Naive thymus-derived CD4-positive, alpha-beta T cell (primary cell): ENCODE measurements at regions not wholly inside any gene's neighbourhood (a gene's known extent, or its start where the extent isn't known, plus 50 kb on each side); places are given as distances from the start of the nearest gene placed in this dataset.

Experiments used
- ATAC-seq: fragments of 150-1000 bp; cut with Tn5 transposase; 2 replicates; pipeline ENCODE4 v1.10.0; 2021; ENCODE audit warnings: mild to moderate bottlenecking, moderate library complexity
- CTCF ChIA-PET: fragments of 350-600 bp; sonication (Branson Sonifier 250); formaldehyde crosslinking; loops from one replicate; lab custom pipeline; 2021; ENCODE audit warnings: antibody characterized with exemption; lab: Charles Lee
- POLR2A ChIA-PET: fragments of 350-600 bp; sonication (Branson Sonifier 250); formaldehyde crosslinking; loops from one replicate; lab custom pipeline; 2021; ENCODE audit warnings: antibody characterized with exemption, inconsistent platforms; lab: Charles Lee
- DNase-seq, 9 donors: peaks; one replicate each; pipeline versions ENCODE4 v3.0.0 to v3.0.0-alpha.2; 2020 to 2022; ENCODE audit warnings: mixed read lengths in 1 of 9
- H3K27ac ChIP-seq: one replicate; pipeline ENCODE4 v1.7.0; 2013; ENCODE audit warnings: mild to moderate bottlenecking, low read depth, low read length, moderate library complexity
- H3K27me3 ChIP-seq, 2 donors: one replicate each; pipeline ENCODE4 v1.7.0; 2013; ENCODE audit warnings: low read length in 2 of 2, mild to moderate bottlenecking in 2 of 2, moderate library complexity in 2 of 2; ENCODE audit not compliant: control insufficient read depth in 2 of 2, insufficient read depth in 2 of 2
- H3K36me3 ChIP-seq, 3 experiments: 1 replicate in 2 of 3; 2 replicates in 1 of 3; pipeline ENCODE4 v1.7.0; 2013; ENCODE audit warnings: low read length in 3 of 3, mild to moderate bottlenecking in 3 of 3, moderate library complexity in 1 of 3; ENCODE audit not compliant: insufficient read depth in 3 of 3, control insufficient read depth in 2 of 3
- H3K4me1 ChIP-seq, 2 donors: one replicate each; pipeline ENCODE4 v1.7.0; 2013; ENCODE audit warnings: low read length in 2 of 2, mild to moderate bottlenecking in 2 of 2, moderate library complexity in 1 of 2; ENCODE audit not compliant: control insufficient read depth in 2 of 2, insufficient read depth in 2 of 2
- H3K4me3 ChIP-seq: 2 replicates; pipeline ENCODE4 v1.7.0; 2013; ENCODE audit warnings: mild to moderate bottlenecking, low read length
- H3K9me3 ChIP-seq, 3 experiments: 1 replicate in 2 of 3; 2 replicates in 1 of 3; pipeline ENCODE4 v1.7.0; 2013; ENCODE audit warnings: low read length in 3 of 3; ENCODE audit not compliant: control insufficient read depth in 2 of 3
- H3K27ac Mint-ChIP-seq, 9 donors: one replicate each; pipeline ENCODE4 v1.8.0; 2020 to 2022; ENCODE audit warnings: mixed read lengths in 9 of 9, mild to moderate bottlenecking in 8 of 9, moderate library complexity in 5 of 9, inconsistent platforms in 2 of 9
- H3K27me3 Mint-ChIP-seq, 5 donors: one replicate each; pipeline ENCODE4 v1.8.0; 2021 to 2022; ENCODE audit warnings: mixed read lengths in 5 of 5, mild to moderate bottlenecking in 1 of 5
- H3K36me3 Mint-ChIP-seq, 5 donors: one replicate each; pipeline ENCODE4 v1.8.0; 2020 to 2022; ENCODE audit warnings: mixed read lengths in 5 of 5, mild to moderate bottlenecking in 3 of 5, inconsistent platforms in 1 of 5
- H3K4me1 Mint-ChIP-seq, 7 donors: one replicate each; pipeline ENCODE4 v1.8.0; 2020 to 2022; ENCODE audit warnings: mixed read lengths in 7 of 7, mild to moderate bottlenecking in 3 of 7, inconsistent platforms in 1 of 7
- H3K4me3 Mint-ChIP-seq, 10 donors: one replicate each; pipeline ENCODE4 v1.8.0; 2020 to 2022; ENCODE audit warnings: mild to moderate bottlenecking in 10 of 10, mixed read lengths in 10 of 10, moderate library complexity in 6 of 10, inconsistent platforms in 2 of 10
- H3K9me3 Mint-ChIP-seq, 11 donors: one replicate each; pipeline ENCODE4 v1.8.0; 2020 to 2022; ENCODE audit warnings: mixed read lengths in 11 of 11, mild to moderate bottlenecking in 4 of 11, inconsistent platforms in 1 of 11, moderate library complexity in 1 of 11
- intact Hi-C, 2 donors: fragments of 100-400 bp; cut with micrococcal nuclease; formaldehyde crosslinking; loops; one replicate each; pipeline ENCODE4 v1.15.1; 2023

DNA sequence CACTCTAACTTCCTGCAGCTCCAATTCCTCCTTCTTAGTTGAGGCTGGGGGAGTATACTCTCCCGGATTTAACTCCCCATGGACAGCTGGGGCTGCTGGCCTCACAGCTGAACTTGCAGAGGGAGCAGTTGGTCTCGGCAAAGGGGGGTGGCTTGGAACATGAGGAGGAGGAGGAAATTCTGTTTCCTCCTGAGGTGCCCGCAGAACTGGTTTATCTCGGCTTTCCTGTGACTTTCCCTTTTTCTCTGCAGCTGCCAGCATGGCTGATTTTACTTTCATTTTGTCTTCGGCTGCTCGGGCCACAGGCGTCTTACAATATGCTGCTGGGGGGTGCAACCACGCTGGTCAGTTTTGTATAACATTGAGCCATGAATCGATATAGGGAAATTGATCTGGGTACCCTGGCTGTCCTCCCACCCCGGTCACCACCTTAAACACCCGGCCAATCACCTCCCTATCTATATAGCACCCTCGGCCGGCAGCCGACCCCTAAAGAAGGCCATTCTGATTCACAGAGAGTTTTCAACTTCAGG is 1317.6 kb downstream of the TMEM121 start:
- H3K4me1 ChIP-seq, result peaks cover 0 to 3% of the 10 kb centered on the region in 2 donors
- peaks cover 0 to 10% (median 0%) of the 10 kb centered on the region in 3 experiments for H3K36me3 ChIP-seq
- CTCF ChIA-PET, result interaction anchor here (1.4 to 5.2 kb wide), 2 partner anchors 30 to 32 kb away, joined by 3 to 35 read pairs; no protein-coding TSS in a partner anchor
- Mint-ChIP-seq H3K27ac (peak overlapping the region; percentile 74 to 98 (median 96)), H3K36me3 (no peaks in the 10 kb centered on the region), H3K4me1 (peaks cover 27 to 56% (median 37%) of the 10 kb centered on the region in 7 donors), H3K4me3 (peak overlapping the region; percentile 81 to 99 (median 96)), H3K9me3 (peaks cover 0 to 2% (median 0%) of the 10 kb centered on the region in 11 donors), H3K27me3 (peaks cover 0 to 33% (median 0%) of the 10 kb centered on the region in 5 donors)
- H3K9me3 ChIP-seq, result no peaks in the 10 kb centered on the region
- POLR2A ChIA-PET, result interaction anchor here (0.8 to 2.0 kb wide), 2 partner anchors 28 to 54 kb away, joined by 3 to 6 read pairs; no protein-coding TSS in a partner anchor
- peak overlapping the region; percentile 85 for H3K27ac ChIP-seq
- intact Hi-C loops, result loop anchor here in 1 of 2 donors (2.0 kb wide), 1 partner anchor 29 kb away; no protein-coding TSS in a partner anchor
- DNase-seq (peak in 7 of 9 donors; percentile 26 to 47 (median 37)), ATAC-seq (peak; percentile 34)
- H3K27me3 ChIP-seq, result no peaks in the 10 kb centered on the region
- H3K4me3 ChIP-seq, result peak overlapping the region; percentile 92

DNA sequence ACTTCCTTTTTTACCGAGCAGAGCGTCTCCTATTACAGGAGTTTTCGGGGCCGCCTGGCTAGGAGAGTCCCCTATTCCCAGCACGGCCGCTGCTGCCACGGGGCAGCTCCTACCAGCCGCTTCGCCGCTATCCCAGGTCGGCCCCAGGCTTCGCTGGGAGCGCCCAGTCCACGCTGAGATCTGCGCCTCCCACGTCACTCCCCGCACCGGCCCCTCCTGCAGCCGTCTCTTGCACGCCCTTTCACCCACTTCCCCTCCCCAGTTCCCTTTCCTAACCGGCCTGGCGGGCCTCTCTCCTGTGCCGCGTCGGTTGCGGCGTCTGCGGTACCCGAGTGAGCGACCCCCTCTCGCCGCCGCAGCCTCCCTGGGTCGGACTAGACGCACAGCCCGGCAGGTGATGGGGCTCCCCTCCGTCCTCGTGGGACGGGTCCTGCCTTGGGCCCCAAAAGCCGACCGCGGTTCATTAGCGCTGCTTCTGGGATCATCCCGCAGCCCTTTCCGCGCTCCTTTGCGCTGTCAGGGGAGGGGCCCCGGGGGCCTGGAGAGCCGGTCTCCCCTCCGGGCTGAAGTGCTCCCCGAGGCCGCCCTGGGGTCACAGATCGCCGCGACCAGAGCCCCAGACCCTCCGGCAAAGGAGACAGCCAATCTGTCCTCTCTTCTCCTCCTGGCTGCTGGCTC is 1318.4 kb downstream of the TMEM121 start:
- CTCF ChIA-PET, result interaction anchor here (1.3 to 5.2 kb wide), 2 partner anchors 28 to 29 kb away, joined by 10 to 35 read pairs; no protein-coding TSS in a partner anchor
- intact Hi-C loops, result loop anchor here (1.0 to 2.0 kb wide), 2 partner anchors 28 to 29 kb away; no protein-coding TSS in a partner anchor
- H3K9me3 Mint-ChIP-seq, result peaks cover 0 to 2% (median 0%) of the 10 kb centered on the region in 11 donors
- Histone ChIP-seq H3K4me1 (peaks cover 0 to 3% of the 10 kb centered on the region in 2 donors), H3K36me3 (peaks cover 0 to 10% (median 0%) of the 10 kb centered on the region in 3 experiments), H3K27ac (peak overlapping the region; percentile 85), H3K4me3 (peak overlapping the region; percentile 92), H3K27me3 (no peaks in the 10 kb centered on the region), H3K9me3 (no peaks in the 10 kb centered on the region)
- H3K27ac Mint-ChIP-seq, result peak overlapping the region; percentile 74 to 98 (median 96)
- H3K27me3 Mint-ChIP-seq, result peaks cover 0 to 33% (median 0%) of the 10 kb centered on the region in 5 donors
- no peaks in the 10 kb centered on the region for H3K36me3 Mint-ChIP-seq
- DNase-seq (peak; percentile 49 to 78 (median 70)), ATAC-seq (peak; percentile 89)
- H3K4me3 Mint-ChIP-seq, result peak overlapping the region; percentile 81 to 99 (median 96)
- POLR2A ChIA-PET, result interaction anchor here (0.9 to 2.0 kb wide), 3 partner anchors 27 to 166 kb away, joined by 3 to 6 read pairs (median 3); no protein-coding TSS in a partner anchor
- peaks cover 27 to 56% (median 37%) of the 10 kb centered on the region in 7 donors for H3K4me1 Mint-ChIP-seq

DNA sequence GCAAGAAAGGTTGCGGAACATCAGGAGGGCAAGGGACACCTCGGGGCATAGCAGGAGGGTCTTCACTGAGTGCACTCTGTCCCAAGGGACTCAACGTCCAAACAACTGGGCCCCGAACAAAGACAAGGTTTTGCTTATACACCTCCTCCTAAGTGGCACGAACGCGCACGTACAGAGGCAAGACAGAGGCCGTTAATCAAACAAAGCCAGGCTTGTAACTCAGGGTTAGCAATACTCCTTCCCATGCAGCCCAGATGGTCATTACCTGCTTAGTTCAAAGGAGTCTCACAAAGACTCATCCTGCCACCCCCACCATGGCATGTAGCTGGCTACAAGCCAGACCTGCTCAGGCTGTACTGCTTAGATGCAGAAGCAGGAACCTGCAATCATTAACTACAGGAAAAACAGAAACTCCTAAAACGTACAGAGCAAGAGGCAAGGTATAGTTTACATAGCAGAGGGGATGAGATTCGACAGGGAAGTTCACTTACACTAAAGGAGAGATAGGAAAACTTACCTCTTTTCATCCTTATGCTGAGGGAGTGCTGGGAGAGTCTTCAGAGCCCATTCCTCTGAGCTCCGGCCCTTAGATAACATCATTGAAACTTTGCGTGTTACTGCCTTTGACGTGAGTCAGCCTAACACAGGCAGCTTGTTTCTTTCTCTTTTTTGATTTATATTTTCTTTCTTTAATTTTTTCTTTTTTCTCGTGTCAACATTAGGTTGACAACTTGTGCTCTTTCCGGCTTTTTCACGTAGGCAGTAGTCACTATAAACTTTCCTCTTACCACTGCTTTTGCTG is 1319.1 kb downstream of the TMEM121 start:
- ChIA-PET CTCF (interaction anchor here (1.3 kb wide), 1 partner anchor 27 kb away, joined by 10 read pairs; no protein-coding TSS in a partner anchor), POLR2A (interaction anchor here (0.9 to 1.3 kb wide), 2 partner anchors 27 to 167 kb away, joined by 3 read pairs; no protein-coding TSS in a partner anchor)
- no peaks in the 10 kb centered on the region for H3K27me3 ChIP-seq
- peak overlapping the region; percentile 85 for H3K27ac ChIP-seq
- H3K36me3 Mint-ChIP-seq, result no peaks in the 10 kb centered on the region
- H3K36me3 ChIP-seq, result peaks cover 0 to 10% (median 0%) of the 10 kb centered on the region in 3 experiments
- peaks cover 0 to 30% (median 0%) of the 10 kb centered on the region in 5 donors for H3K27me3 Mint-ChIP-seq
- no peaks in the 10 kb centered on the region for H3K9me3 ChIP-seq
- H3K4me3 Mint-ChIP-seq, result peak overlapping the region; percentile 56 to 99 (median 96)
- H3K4me3 ChIP-seq, result peak overlapping the region; percentile 92
- intact Hi-C loops, result loop anchor here (1.0 to 2.0 kb wide), 2 partner anchors 27 to 28 kb away; no protein-coding TSS in a partner anchor
- peak; percentile 43 for ATAC-seq
- H3K9me3 Mint-ChIP-seq, result peaks cover 0 to 2% (median 0%) of the 10 kb centered on the region in 11 donors
- peak overlapping the region; percentile 40 to 98 (median 95) for H3K27ac Mint-ChIP-seq
- DNase-seq, result peak in 7 of 9 donors; percentile 36 to 64 (median 53)
- H3K4me1 Mint-ChIP-seq, result peaks cover 24 to 51% (median 37%) of the 10 kb centered on the region in 7 donors
- H3K4me1 ChIP-seq, result peaks cover 0 to 3% of the 10 kb centered on the region in 2 donors

DNA sequence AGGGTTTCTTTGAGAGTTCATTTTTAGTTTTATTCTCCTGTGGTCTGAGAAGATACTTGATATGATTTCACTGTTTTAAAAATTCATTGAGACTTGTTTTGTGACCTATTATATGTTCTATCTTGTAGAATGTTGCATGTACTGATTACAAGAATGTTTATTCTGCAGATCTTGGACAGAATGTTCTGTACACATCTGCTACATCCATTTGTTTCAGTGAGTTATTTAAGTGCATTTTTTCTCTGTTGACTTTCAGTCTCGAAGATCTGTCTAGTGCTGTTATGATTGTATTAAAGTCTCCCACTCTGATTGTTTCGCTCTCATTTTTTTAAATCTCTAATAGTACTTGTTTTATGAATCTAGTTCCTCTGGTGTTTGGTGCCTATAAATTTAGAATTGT is 1319.8 kb downstream of the TMEM121 start:
- Mint-ChIP-seq H3K4me3 (peak overlapping the region in 9 of 10 donors; percentile 81 to 99 (median 96)), H3K27ac (peak overlapping the region in 8 of 9 donors; percentile 76 to 98 (median 95)), H3K36me3 (no peaks in the 10 kb centered on the region), H3K27me3 (peaks cover 0 to 30% (median 0%) of the 10 kb centered on the region in 5 donors), H3K9me3 (peaks cover 0 to 2% (median 0%) of the 10 kb centered on the region in 11 donors), H3K4me1 (peaks cover 23 to 46% (median 37%) of the 10 kb centered on the region in 7 donors)
- Histone ChIP-seq H3K27me3 (no peaks in the 10 kb centered on the region), H3K9me3 (no peaks in the 10 kb centered on the region), H3K4me1 (peaks cover 0 to 3% of the 10 kb centered on the region in 2 donors), H3K4me3 (no peak overlapping the region), H3K27ac (no peak overlapping the region), H3K36me3 (peaks cover 0 to 10% (median 0%) of the 10 kb centered on the region in 3 experiments)
- ATAC-seq, result no peak
- ChIA-PET POLR2A (interaction anchor here (1.3 kb wide), 1 partner anchor 26 kb away, joined by 3 read pairs; no protein-coding TSS in a partner anchor), CTCF (interaction anchor here (1.3 to 4.0 kb wide), 2 partner anchors 27 kb away, joined by 10 to 20 read pairs; no protein-coding TSS in a partner anchor)
- intact Hi-C loops, result no loop called here
- no peak for DNase-seq

GRCh38 chr14:106848330-106849121 is 1322.1 kb downstream of the TMEM121 start:
- Mint-ChIP-seq H3K4me3 (no peak overlapping the region), H3K27ac (peak overlapping the region in 1 of 9 donors; percentile 1)

More at GRCh38 chr14:106848330-106849121, 1322.1 kb downstream of the TMEM121 start:
- ChIA-PET CTCF (interaction anchor here (0.6 to 4.0 kb wide), 2 partner anchors 24 to 189 kb away, joined by 3 to 20 read pairs; no protein-coding TSS in a partner anchor), POLR2A (no interaction called here)
- H3K27me3 Mint-ChIP-seq, result peaks cover 0 to 25% (median 0%) of the 10 kb centered on the region in 5 donors
- H3K27me3 ChIP-seq, result no peaks in the 10 kb centered on the region
- no peaks in the 10 kb centered on the region for H3K9me3 Mint-ChIP-seq
- H3K36me3 Mint-ChIP-seq, result no peaks in the 10 kb centered on the region
- H3K4me1 ChIP-seq, result peaks cover 0 to 3% of the 10 kb centered on the region in 2 donors
- peaks cover 0 to 10% (median 0%) of the 10 kb centered on the region in 3 experiments for H3K36me3 ChIP-seq
- intact Hi-C loops, result no loop called here
- DNase-seq (no peak), ATAC-seq (no peak)
- no peaks in the 10 kb centered on the region for H3K9me3 ChIP-seq
- peaks cover 17 to 36% (median 27%) of the 10 kb centered on the region in 7 donors for H3K4me1 Mint-ChIP-seq
- H3K4me3 ChIP-seq, result no peak overlapping the region
- no peak overlapping the region for H3K27ac ChIP-seq
